ENCODE measurements at regions not wholly inside any gene's neighbourhood (a gene's known extent, or its start where the extent isn't known, plus 50 kb on each side); places are given as distances from the start of the nearest gene placed in this dataset.

GRCh38 chr2:104444392-104444791, 409.5 kb upstream of the POU3F3 start:
- H3K9me3 ChIP-seq, result no peaks in the 10 kb centered on the region
- ATAC-seq (ENCODE audit: insufficient number of reproducible peaks, low FRiP score, low read depth), result no peak
- no peak overlapping the region for H3K4me3 ChIP-seq

DNA sequence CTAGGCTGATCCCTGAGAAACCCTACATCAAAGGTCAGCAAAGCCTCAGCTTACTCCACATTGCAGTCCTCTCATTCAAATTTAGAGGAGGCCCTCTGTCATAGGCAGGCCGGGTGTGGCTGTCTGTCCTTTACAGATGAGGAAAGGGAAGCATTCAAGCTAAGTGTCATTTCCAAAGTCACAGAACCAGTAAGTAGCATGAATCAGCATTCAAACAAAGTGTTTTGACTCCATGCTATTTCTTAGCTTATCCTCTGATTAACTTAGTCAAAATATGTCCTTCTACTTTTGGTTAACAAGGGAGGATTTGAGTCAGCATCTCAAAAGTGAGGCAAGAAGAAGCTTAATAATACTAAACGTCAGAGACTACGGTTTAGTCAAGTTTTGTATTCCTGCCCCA, 409.0 kb upstream of the POU3F3 start:
- ATAC-seq (ENCODE audit: insufficient number of reproducible peaks, low FRiP score, low read depth) (no peak), DNase-seq (ENCODE audit: low spot score) (no peak)
- H3K4me1 ChIP-seq (ENCODE audit: control insufficient read depth in 1 of 2, low read depth in 2 of 2), result no peaks in the 10 kb centered on the region
- no peaks in the 10 kb centered on the region for H3K36me3 ChIP-seq
- no peaks in the 10 kb centered on the region for H3K27me3 ChIP-seq (replicated peaks; ENCODE audit: insufficient read depth)
- H3K27ac ChIP-seq, result no peak overlapping the region
- TF ChIP-seq, protein P1, sequence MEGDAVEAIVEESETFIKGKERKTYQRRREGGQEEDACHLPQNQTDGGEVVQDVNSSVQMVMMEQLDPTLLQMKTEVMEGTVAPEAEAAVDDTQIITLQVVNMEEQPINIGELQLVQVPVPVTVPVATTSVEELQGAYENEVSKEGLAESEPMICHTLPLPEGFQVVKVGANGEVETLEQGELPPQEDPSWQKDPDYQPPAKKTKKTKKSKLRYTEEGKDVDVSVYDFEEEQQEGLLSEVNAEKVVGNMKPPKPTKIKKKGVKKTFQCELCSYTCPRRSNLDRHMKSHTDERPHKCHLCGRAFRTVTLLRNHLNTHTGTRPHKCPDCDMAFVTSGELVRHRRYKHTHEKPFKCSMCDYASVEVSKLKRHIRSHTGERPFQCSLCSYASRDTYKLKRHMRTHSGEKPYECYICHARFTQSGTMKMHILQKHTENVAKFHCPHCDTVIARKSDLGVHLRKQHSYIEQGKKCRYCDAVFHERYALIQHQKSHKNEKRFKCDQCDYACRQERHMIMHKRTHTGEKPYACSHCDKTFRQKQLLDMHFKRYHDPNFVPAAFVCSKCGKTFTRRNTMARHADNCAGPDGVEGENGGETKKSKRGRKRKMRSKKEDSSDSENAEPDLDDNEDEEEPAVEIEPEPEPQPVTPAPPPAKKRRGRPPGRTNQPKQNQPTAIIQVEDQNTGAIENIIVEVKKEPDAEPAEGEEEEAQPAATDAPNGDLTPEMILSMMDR (IDR thresholded peaks at IDR 0.05), result no peak
- no peak overlapping the region for H3K4me3 ChIP-seq
- H3K9me3 ChIP-seq, result no peaks in the 10 kb centered on the region

More at GRCh38 chr2:104444392-104444791, 409.5 kb upstream of the POU3F3 start:
- no peak for DNase-seq (ENCODE audit: low spot score)
- no peaks in the 10 kb centered on the region for H3K36me3 ChIP-seq
- no peaks in the 10 kb centered on the region for H3K4me1 ChIP-seq (ENCODE audit: control insufficient read depth in 1 of 2, low read depth in 2 of 2)
- TF ChIP-seq, protein P1 (IDR thresholded peaks at IDR 0.05), result no peak
- no peaks in the 10 kb centered on the region for H3K27me3 ChIP-seq (replicated peaks; ENCODE audit: insufficient read depth)
- no peak overlapping the region for H3K27ac ChIP-seq

- ATAC-seq (ENCODE audit: insufficient number of reproducible peaks, low FRiP score, low read depth) (no peak), DNase-seq (ENCODE audit: low spot score) (no peak)
- TF ChIP-seq, protein P1 (IDR thresholded peaks at IDR 0.05), result no peak
- no peaks in the 10 kb centered on the region for H3K4me1 ChIP-seq (ENCODE audit: control insufficient read depth in 1 of 2, low read depth in 2 of 2)
- no peak overlapping the region for H3K4me3 ChIP-seq
- H3K27me3 ChIP-seq (replicated peaks; ENCODE audit: insufficient read depth), result no peaks in the 10 kb centered on the region
- H3K27ac ChIP-seq, result no peak overlapping the region
- no peaks in the 10 kb centered on the region for H3K36me3 ChIP-seq
- H3K9me3 ChIP-seq, result no peaks in the 10 kb centered on the region
Observed at GRCh38 chr2:104447831-104448434, 406.0 kb upstream of the POU3F3 start.

DNA sequence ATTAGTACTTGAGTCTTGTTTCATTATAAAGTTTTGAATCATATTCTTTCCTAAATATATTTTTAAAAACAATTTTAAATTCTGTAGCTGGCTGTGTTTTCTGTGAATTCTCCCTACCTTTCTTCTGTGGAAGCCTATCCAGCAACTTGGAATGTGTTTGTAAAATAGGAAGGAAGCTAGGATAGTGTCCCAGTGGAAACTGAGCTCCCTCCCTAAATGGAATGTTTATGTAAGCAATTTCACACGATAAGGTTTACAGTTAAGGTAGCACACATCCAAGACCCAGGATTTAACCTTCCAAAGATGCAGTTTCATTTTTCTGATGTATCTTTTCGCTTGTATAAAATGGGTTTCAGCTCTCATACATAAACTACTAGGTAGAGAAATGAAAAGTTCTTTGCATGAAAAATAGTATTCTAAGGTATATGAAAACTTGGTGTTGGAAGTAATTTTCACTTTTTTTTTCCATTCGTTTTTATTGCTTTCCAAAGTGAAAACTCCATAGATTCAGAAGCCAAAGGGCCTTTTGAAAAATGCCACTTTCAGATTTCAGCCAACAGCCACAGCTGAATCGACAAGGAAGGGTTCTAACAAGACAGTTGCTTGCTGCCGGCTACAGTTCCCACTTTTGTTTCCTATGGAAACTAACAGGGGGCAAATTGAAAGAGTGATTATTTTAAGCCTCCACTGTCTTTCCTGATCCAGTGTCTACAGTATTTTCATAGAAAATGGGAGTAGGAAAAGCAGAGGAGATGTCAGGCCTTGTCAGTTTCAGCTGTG, 405.1 kb upstream of the POU3F3 start:
- no peaks in the 10 kb centered on the region for H3K4me1 ChIP-seq (ENCODE audit: control insufficient read depth in 1 of 2, low read depth in 2 of 2)
- DNase-seq (ENCODE audit: low spot score) (no peak), ATAC-seq (ENCODE audit: insufficient number of reproducible peaks, low FRiP score, low read depth) (no peak)
- H3K9me3 ChIP-seq, result no peaks in the 10 kb centered on the region
- H3K27me3 ChIP-seq (replicated peaks; ENCODE audit: insufficient read depth), result no peaks in the 10 kb centered on the region
- H3K27ac ChIP-seq, result no peak overlapping the region
- no peaks in the 10 kb centered on the region for H3K36me3 ChIP-seq
- no peak overlapping the region for H3K4me3 ChIP-seq
- TF ChIP-seq, protein P1 (IDR thresholded peaks at IDR 0.05), result no peak

GRCh38 chr2:104452558-104452957, 401.4 kb upstream of the POU3F3 start:
- Histone ChIP-seq H3K9me3 (no peaks in the 10 kb centered on the region), H3K27me3 (replicated peaks; ENCODE audit: insufficient read depth) (no peaks in the 10 kb centered on the region), H3K4me1 (ENCODE audit: control insufficient read depth in 1 of 2, low read depth in 2 of 2) (no peaks in the 10 kb centered on the region), H3K27ac (no peak overlapping the region), H3K4me3 (no peak overlapping the region), H3K36me3 (no peaks in the 10 kb centered on the region)
- ATAC-seq (ENCODE audit: insufficient number of reproducible peaks, low FRiP score, low read depth), result no peak
- TF ChIP-seq, protein P1 (IDR thresholded peaks at IDR 0.05), result no peak
- DNase-seq (ENCODE audit: low spot score), result no peak

All from thoracic aorta (tissue), 2 donors.